Fibroblast of pulmonary artery (primary cell): ENCODE measurements at regions not wholly inside any gene's neighbourhood (a gene's known extent, or its start where the extent isn't known, plus 50 kb on each side); places are given as distances from the start of the nearest gene placed in this dataset.

ENCODE experiments used
- DNase-seq: peaks from one replicate; pipeline ENCODE4 v3.0.0-alpha.2; 2010; ENCODE audit warnings: low read depth
- H3K4me3 ChIP-seq: replicated peaks from 2 replicates; pipeline ENCODE4 v1.5.1; 2011; ENCODE audit warnings: low read depth, mild to moderate bottlenecking, control low read depth, low read length, moderate library complexity
- CTCF ChIP-seq: IDR thresholded peaks from 2 replicates; pipeline ENCODE4 v1.5.1; 2011; ENCODE audit warnings: mild to moderate bottlenecking, control low read depth, low read length, inconsistent platforms; ENCODE audit errors: missing control alignments

GRCh38 chr4:162921178-162921785, 245.4 kb downstream of the NAF1 start:
- no peak for DNase-seq
- no peak overlapping the region for H3K4me3 ChIP-seq

GRCh38 chr4:162920649-162921048, 246.0 kb downstream of the NAF1 start:
- no peak overlapping the region for H3K4me3 ChIP-seq
- no peak for DNase-seq
- no peak for TF ChIP-seq CTCF

More at GRCh38 chr4:162921178-162921785, 245.4 kb downstream of the NAF1 start:
- no peak for TF ChIP-seq CTCF

- no peak for DNase-seq
- TF ChIP-seq CTCF: no peak
Measured at GRCh38 chr4:162912482-162912881, 254.2 kb downstream of the NAF1 start.

GRCh38 chr4:162911349-162911748, 255.3 kb downstream of the NAF1 start:
- no peak for TF ChIP-seq CTCF
- DNase-seq: no peak
- no peak overlapping the region for H3K4me3 ChIP-seq

More at GRCh38 chr4:162912482-162912881, 254.2 kb downstream of the NAF1 start:
- no peak overlapping the region for H3K4me3 ChIP-seq

GRCh38 chr4:162909952-162910351, 256.7 kb downstream of the NAF1 start:
- H3K4me3 ChIP-seq: no peak overlapping the region
- TF ChIP-seq CTCF: no peak
- no peak for DNase-seq

- H3K4me3 ChIP-seq: no peak overlapping the region
- DNase-seq: no peak
- TF ChIP-seq CTCF: no peak
Measured at GRCh38 chr4:162894387-162894786, 272.3 kb downstream of the NAF1 start.
